ENCODE measurements at regions not wholly inside any gene's neighbourhood (a gene's known extent, or its start where the extent isn't known, plus 50 kb on each side); places are given as distances from the start of the nearest gene placed in this dataset.

GRCh38 chr5:8585230-8586018, 716.5 kb downstream of the MTRR start:
- TF ChIP-seq CTCF (IDR thresholded peaks at IDR 0.05; ENCODE audit: insufficient read depth, low read length, poor library complexity, severe bottlenecking) = no peak
- no peak for TF ChIP-seq EZH2phosphoT487 (conservative IDR thresholded peaks at IDR 0.05; ENCODE audit: low read length)
